ENCODE measurements at regions not wholly inside any gene's neighbourhood (a gene's known extent, or its start where the extent isn't known, plus 50 kb on each side); places are given as distances from the start of the nearest gene placed in this dataset.

DNA sequence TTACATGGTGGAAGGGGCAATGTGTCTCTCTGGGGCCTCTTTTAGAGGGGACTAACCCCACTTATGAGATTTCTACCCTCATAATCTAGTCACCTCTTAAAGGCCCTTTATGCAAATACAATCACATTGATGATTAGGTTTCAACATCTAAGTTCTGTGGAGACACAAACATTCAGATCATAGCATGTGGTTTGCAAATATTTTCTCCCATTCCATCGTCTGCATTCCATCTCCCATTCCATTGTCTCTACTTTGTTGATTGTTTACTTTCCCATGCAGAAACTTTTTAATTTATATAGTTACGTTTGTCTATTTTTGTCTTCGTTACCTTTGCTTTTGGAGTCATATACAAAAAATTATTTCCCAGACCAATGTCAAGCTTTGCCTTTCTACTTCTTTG is 927.5 kb upstream of the INTU start:
- H3K4me1 Mint-ChIP-seq (ENCODE audit: low read depth), result no peaks in the 10 kb centered on the region
- POLR2A ChIA-PET, result no interaction called here
- TF ChIP-seq, protein P1, sequence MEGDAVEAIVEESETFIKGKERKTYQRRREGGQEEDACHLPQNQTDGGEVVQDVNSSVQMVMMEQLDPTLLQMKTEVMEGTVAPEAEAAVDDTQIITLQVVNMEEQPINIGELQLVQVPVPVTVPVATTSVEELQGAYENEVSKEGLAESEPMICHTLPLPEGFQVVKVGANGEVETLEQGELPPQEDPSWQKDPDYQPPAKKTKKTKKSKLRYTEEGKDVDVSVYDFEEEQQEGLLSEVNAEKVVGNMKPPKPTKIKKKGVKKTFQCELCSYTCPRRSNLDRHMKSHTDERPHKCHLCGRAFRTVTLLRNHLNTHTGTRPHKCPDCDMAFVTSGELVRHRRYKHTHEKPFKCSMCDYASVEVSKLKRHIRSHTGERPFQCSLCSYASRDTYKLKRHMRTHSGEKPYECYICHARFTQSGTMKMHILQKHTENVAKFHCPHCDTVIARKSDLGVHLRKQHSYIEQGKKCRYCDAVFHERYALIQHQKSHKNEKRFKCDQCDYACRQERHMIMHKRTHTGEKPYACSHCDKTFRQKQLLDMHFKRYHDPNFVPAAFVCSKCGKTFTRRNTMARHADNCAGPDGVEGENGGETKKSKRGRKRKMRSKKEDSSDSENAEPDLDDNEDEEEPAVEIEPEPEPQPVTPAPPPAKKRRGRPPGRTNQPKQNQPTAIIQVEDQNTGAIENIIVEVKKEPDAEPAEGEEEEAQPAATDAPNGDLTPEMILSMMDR (IDR thresholded peaks at IDR 0.05), result no peak
- no peaks in the 10 kb centered on the region for H3K27me3 Mint-ChIP-seq
- intact Hi-C loops (cut with micrococcal nuclease), result no loop called here
- CTCF ChIA-PET, result no interaction called here
- no peak overlapping the region for H3K27ac Mint-ChIP-seq
- peaks cover 10% of the 10 kb centered on the region for H3K9me3 Mint-ChIP-seq
- ATAC-seq, result no peak
- no peak overlapping the region for H3K4me3 Mint-ChIP-seq
- H3K36me3 Mint-ChIP-seq (ENCODE audit: low read depth), result no peaks in the 10 kb centered on the region
- no peak for DNase-seq

DNA sequence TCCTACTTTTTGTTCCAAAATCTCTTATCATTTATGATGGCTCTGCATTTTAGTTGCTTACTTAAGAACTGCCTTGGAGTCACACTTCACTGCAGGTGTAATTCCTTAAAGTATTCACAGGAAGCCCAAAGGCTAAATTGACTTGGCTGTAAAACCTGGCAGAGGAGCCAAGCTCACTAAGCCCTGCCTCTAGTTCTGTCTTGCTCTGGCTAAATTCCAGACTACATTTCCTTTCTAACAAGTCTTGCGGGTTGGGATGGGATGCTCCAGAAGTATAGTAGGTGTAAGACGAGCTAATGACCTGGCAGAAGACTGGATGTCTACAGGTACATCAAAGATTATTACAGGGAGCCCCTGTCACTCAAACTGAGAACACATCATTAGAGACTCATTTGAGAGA is 924.0 kb upstream of the INTU start:
- Mint-ChIP-seq H3K9me3 (peaks cover 8% of the 10 kb centered on the region), H3K27ac (no peak overlapping the region), H3K4me3 (no peak overlapping the region), H3K27me3 (no peaks in the 10 kb centered on the region), H3K36me3 (ENCODE audit: low read depth) (no peaks in the 10 kb centered on the region), H3K4me1 (ENCODE audit: low read depth) (no peaks in the 10 kb centered on the region)
- POLR2A ChIA-PET, result no interaction called here
- CTCF ChIA-PET, result no interaction called here
- ATAC-seq (no peak), DNase-seq (no peak)
- intact Hi-C loops (cut with micrococcal nuclease), result no loop called here
- TF ChIP-seq, protein P1 (IDR thresholded peaks at IDR 0.05), result no peak

DNA sequence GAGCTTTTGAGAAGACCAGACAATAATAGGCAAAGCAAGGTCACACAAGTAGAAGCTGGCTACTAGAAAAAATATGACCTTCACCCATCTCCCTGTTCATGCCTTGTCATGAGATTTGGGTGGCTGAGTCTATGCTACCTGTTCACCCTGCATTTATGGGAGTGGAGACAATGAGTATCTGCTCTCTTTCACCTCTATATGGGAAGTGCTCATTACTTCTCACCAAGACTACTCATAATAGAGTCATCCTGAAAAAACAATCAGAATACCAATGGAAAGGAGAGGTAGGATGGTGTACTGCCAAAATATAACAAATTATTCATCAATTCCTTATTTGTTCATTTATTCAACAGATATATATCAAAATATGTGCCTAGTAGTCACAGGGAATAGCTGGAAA is 921.8 kb upstream of the INTU start:
- CTCF ChIA-PET, result no interaction called here
- TF ChIP-seq, protein P1 (IDR thresholded peaks at IDR 0.05), result no peak
- intact Hi-C loops (cut with micrococcal nuclease), result no loop called here
- H3K9me3 Mint-ChIP-seq, result peaks cover 8% of the 10 kb centered on the region
- ATAC-seq, result no peak
- H3K27me3 Mint-ChIP-seq, result no peaks in the 10 kb centered on the region
- H3K4me1 Mint-ChIP-seq (ENCODE audit: low read depth), result no peaks in the 10 kb centered on the region
- H3K4me3 Mint-ChIP-seq, result no peak overlapping the region
- H3K27ac Mint-ChIP-seq, result no peak overlapping the region
- H3K36me3 Mint-ChIP-seq (ENCODE audit: low read depth), result no peaks in the 10 kb centered on the region
- DNase-seq, result no peak
- POLR2A ChIA-PET, result no interaction called here

DNA sequence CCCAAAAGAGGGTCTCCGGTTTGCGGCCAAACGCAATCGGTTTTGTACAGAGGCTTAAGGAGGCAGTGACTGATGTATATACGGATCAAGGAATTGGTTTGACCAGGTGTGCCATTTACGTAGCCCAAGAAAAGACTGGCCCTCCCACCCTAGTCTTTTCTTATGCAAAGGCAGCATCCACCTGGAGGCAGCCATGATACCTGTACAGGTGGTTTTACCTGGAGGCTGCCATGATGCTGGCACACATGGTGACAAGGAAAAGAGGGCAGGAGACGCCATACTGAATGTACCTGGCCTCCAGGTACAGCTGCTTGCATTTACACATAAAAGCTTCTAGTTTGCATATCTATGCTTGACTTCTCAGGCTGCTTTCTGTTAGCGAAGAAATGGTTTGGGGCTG is 917.7 kb upstream of the INTU start:
- ChIA-PET POLR2A (no interaction called here), CTCF (no interaction called here)
- DNase-seq, result no peak
- H3K36me3 Mint-ChIP-seq (ENCODE audit: low read depth), result no peaks in the 10 kb centered on the region
- H3K4me1 Mint-ChIP-seq (ENCODE audit: low read depth), result no peaks in the 10 kb centered on the region
- TF ChIP-seq, protein P1 (IDR thresholded peaks at IDR 0.05), result no peak
- H3K4me3 Mint-ChIP-seq, result no peak overlapping the region
- no peak for ATAC-seq
- intact Hi-C loops (cut with micrococcal nuclease), result no loop called here
- H3K27me3 Mint-ChIP-seq, result no peaks in the 10 kb centered on the region
- peaks cover 1% of the 10 kb centered on the region for H3K9me3 Mint-ChIP-seq
- H3K27ac Mint-ChIP-seq, result no peak overlapping the region

DNA sequence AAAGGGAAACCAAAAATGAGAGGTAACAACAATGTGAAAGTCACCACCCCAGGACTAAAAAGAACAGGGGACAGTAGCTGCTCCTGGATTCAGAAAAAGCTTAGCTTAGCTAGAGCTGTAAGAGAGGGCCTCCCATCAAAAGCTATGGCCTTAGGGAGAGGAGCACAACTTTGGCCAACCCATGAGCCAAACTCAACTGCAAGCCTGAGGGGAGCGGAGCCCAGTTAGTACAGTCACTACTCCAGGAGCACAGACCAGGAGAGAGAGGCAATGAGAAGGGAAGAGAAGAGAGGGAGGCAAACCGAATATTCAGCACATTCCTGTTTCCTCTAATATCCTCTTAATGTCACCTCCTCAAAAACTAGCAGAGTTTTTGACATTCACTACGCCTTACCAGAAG is 917.1 kb upstream of the INTU start:
- no peak for DNase-seq
- H3K4me1 Mint-ChIP-seq (ENCODE audit: low read depth), result no peaks in the 10 kb centered on the region
- ATAC-seq, result no peak
- no peak overlapping the region for H3K27ac Mint-ChIP-seq
- CTCF ChIA-PET, result no interaction called here
- no peak overlapping the region for H3K4me3 Mint-ChIP-seq
- intact Hi-C loops (cut with micrococcal nuclease), result no loop called here
- TF ChIP-seq, protein P1 (IDR thresholded peaks at IDR 0.05), result no peak
- H3K36me3 Mint-ChIP-seq (ENCODE audit: low read depth), result no peaks in the 10 kb centered on the region
- no peaks in the 10 kb centered on the region for H3K27me3 Mint-ChIP-seq
- POLR2A ChIA-PET, result no interaction called here
- peaks cover 1% of the 10 kb centered on the region for H3K9me3 Mint-ChIP-seq
